Endothelial cell of umbilical vein (primary cell): ENCODE measurements at regions not wholly inside any gene's neighbourhood (a gene's known extent, or its start where the extent isn't known, plus 50 kb on each side); places are given as distances from the start of the nearest gene placed in this dataset.

Source experiments
- BruUV-seq: library from RNA; stranded (reverse); fragments of 400-500 nt; replicated peaks from 2 replicates; lab custom pipeline; 2021; lab: Mats Ljungman, UMichigan
- CTCF ChIA-PET: fragments of 300-600, 350-600 bp; sonication (Branson Sonifier 250); formaldehyde crosslinking; loops from one replicate; lab custom pipeline; 2021; ENCODE audit warnings: antibody characterized with exemption, inconsistent platforms; lab: Charles Lee
- POLR2A ChIA-PET: fragments of 300-600, 350-600 bp; sonication (Branson Sonifier 250); formaldehyde crosslinking; loops from one replicate; lab custom pipeline; 2021; ENCODE audit warnings: antibody characterized with exemption, inconsistent platforms; lab: Charles Lee
- DNase-seq: peaks from one replicate; pipeline ENCODE4 v3.0.0-alpha.2; 2011; ENCODE audit warnings: low read depth, low spot score
- FAIRE-seq: peaks from 2 replicates; lab custom pipeline; 2011; peaks lifted over from hg19 to GRCh38; lab: Jason Lieb, UNC
- H2AFZ ChIP-seq: 2 replicates; pipeline ENCODE4 v1.6.0; 2012; ENCODE audit warnings: low read depth, low read length, control low read depth, inconsistent platforms
- H3K27ac ChIP-seq: 2 replicates; pipeline ENCODE4 v1.5.1; 2011; ENCODE audit warnings: low read depth, mild to moderate bottlenecking, control low read depth, low read length, moderate library complexity; ENCODE audit not compliant: insufficient read depth
- H3K27me3 ChIP-seq, 2 experiments: 2 replicates each; pipeline versions ENCODE4 v1.6.0 to v1.6.1; 2011; ENCODE audit warnings: low read length in 2 of 2, mixed read lengths in 1 of 2; ENCODE audit not compliant: control insufficient read depth in 2 of 2, insufficient read depth in 2 of 2
- H3K36me3 ChIP-seq, 2 experiments: 2 replicates in 1 of 2; 3 replicates in 1 of 2; pipeline ENCODE4 v1.5.1; 2011; ENCODE audit warnings: low read length in 2 of 2, mild to moderate bottlenecking in 1 of 2, moderate library complexity in 1 of 2; ENCODE audit not compliant: control insufficient read depth in 2 of 2, insufficient read depth in 2 of 2; ENCODE audit errors: extremely low read depth in 1 of 2
- H3K4me1 ChIP-seq: 3 replicates; pipeline ENCODE4 v1.5.1; 2011; ENCODE audit warnings: mild to moderate bottlenecking, low read length; ENCODE audit not compliant: control insufficient read depth, insufficient read depth; ENCODE audit errors: extremely low read depth
- H3K4me2 ChIP-seq: 2 replicates; pipeline ENCODE4 v1.6.1; 2011; ENCODE audit warnings: low read length, control low read depth, mixed read lengths; ENCODE audit not compliant: insufficient read depth
- H3K4me3 ChIP-seq, 3 experiments: fragments of 200-600 bp in 1 of 3; sonication (generic), shearing (Covaris generic) in 1 of 3; replicated peaks in 1 of 3; 2 replicates each; pipeline ENCODE4 v1.5.1; 2011 to 2016; ENCODE audit warnings: control low read depth in 3 of 3, low read length in 3 of 3, mild to moderate bottlenecking in 2 of 3, inconsistent platforms in 1 of 3, low read depth in 1 of 3, moderate library complexity in 1 of 3; ENCODE audit not compliant: insufficient read depth in 1 of 3
- H3K79me2 ChIP-seq: 2 replicates; pipeline ENCODE4 v1.6.0; 2012; ENCODE audit warnings: low read length, inconsistent platforms; ENCODE audit not compliant: control insufficient read depth, insufficient read depth
- H3K9ac ChIP-seq: replicated peaks from 2 replicates; pipeline ENCODE3; 2011; ENCODE audit warnings: low read length, control low read depth; ENCODE audit not compliant: insufficient read depth; ENCODE audit errors: extremely low read depth
- H3K9me1 ChIP-seq: replicated peaks from 3 replicates; pipeline ENCODE4 v1.6.0; 2011; ENCODE audit warnings: mild to moderate bottlenecking, low read length; ENCODE audit not compliant: control insufficient read depth, insufficient read depth; ENCODE audit errors: extremely low read depth
- H3K9me3 ChIP-seq: replicated peaks from 2 replicates; pipeline ENCODE4 v1.5.1; 2012; ENCODE audit warnings: low read length, inconsistent platforms; ENCODE audit not compliant: control insufficient read depth, insufficient read depth
- H4K20me1 ChIP-seq: replicated peaks from 2 replicates; pipeline ENCODE3; 2011; ENCODE audit warnings: mild to moderate bottlenecking, low read length; ENCODE audit not compliant: control insufficient read depth, insufficient read depth; ENCODE audit errors: extremely low read depth
- CTCF ChIP-seq, 2 donors: IDR thresholded peaks; 1 replicate in 1 of 2; 2 replicates in 1 of 2; pipeline ENCODE4 v1.5.1; 2011; ENCODE audit warnings: low read length in 2 of 2, mild to moderate bottlenecking in 2 of 2, moderate library complexity in 2 of 2, control low read depth in 1 of 2, inconsistent platforms in 1 of 2, low read depth in 1 of 2; ENCODE audit not compliant: insufficient read depth in 1 of 2; ENCODE audit errors: extremely low read depth in 1 of 2
- EZH2 ChIP-seq: IDR thresholded peaks from 2 replicates; pipeline ENCODE4 v1.6.1; 2012; ENCODE audit warnings: borderline replicate concordance, low read depth, mild to moderate bottlenecking, moderate library complexity, low read length, inconsistent platforms; ENCODE audit not compliant: severe bottlenecking
- FOS ChIP-seq: IDR thresholded peaks from 2 replicates; pipeline ENCODE4 v1.6.1; 2011; ENCODE audit warnings: mild to moderate bottlenecking, low read length, moderate library complexity, borderline replicate concordance; ENCODE audit not compliant: insufficient read depth
- GATA2 ChIP-seq: IDR thresholded peaks from 2 replicates; pipeline ENCODE4 v1.7.0; 2011; ENCODE audit warnings: low read depth, mild to moderate bottlenecking, moderate library complexity, mixed read lengths, low read length; ENCODE audit not compliant: insufficient read length, insufficient read depth
- JUN ChIP-seq: IDR thresholded peaks from 2 replicates; pipeline ENCODE4 v1.6.1; 2011; ENCODE audit warnings: borderline replicate concordance, low read depth; ENCODE audit not compliant: insufficient read length, insufficient read depth
- MAX ChIP-seq: IDR thresholded peaks from 2 replicates; pipeline ENCODE4 v1.6.1; 2011; ENCODE audit not compliant: insufficient read depth, insufficient read length
- MYC ChIP-seq: IDR thresholded peaks from one replicate; pipeline ENCODE4 v1.6.1; 2011; ENCODE audit warnings: mild to moderate bottlenecking, low read depth, low read length
- POLR2A ChIP-seq: IDR thresholded peaks from 2 replicates; pipeline ENCODE4 v1.6.1; 2012; ENCODE audit warnings: low read depth, mild to moderate bottlenecking, control low read depth, low read length
- POLR2AphosphoS5 ChIP-seq: IDR thresholded peaks from 2 replicates; pipeline ENCODE4 v1.6.1; 2012; ENCODE audit warnings: low read depth, mild to moderate bottlenecking, control low read depth, low read length, moderate library complexity; ENCODE audit not compliant: insufficient read depth
- dilution Hi-C: fragments of 300-500 bp; cut with MboI; formaldehyde crosslinking; loops from one replicate; pipeline ENCODE4 v1.15.0; 2019; ENCODE audit warnings: low sequenced_read_pairs; ENCODE audit not compliant: extremely low pct_ligation_motif_present
- intact Hi-C: fragments of 100-400 bp; cut with micrococcal nuclease; formaldehyde crosslinking; loops from one replicate; pipeline ENCODE4 v1.10.0; 2022

GRCh38 chr6:11831653-11832052 is 53.0 kb upstream of the ADTRP start:
- Histone ChIP-seq H3K9me3 (no peaks in the 10 kb centered on the region), H3K9ac (no peak overlapping the region), H2AFZ (no peak overlapping the region), H3K27ac (no peak overlapping the region), H4K20me1 (no peaks in the 10 kb centered on the region), H3K4me2 (no peak overlapping the region), H3K4me1 (no peaks in the 10 kb centered on the region), H3K79me2 (no peaks in the 10 kb centered on the region), H3K27me3 (peaks cover 2 to 8% of the 10 kb centered on the region in 2 experiments), H3K36me3 (no peaks in the 10 kb centered on the region), H3K9me1 (no peaks in the 10 kb centered on the region), H3K4me3 (no peak overlapping the region)
- DNase-seq, result no peak
- TF ChIP-seq MYC (no peak), MAX (no peak), EZH2 (no peak), FOS (no peak), POLR2A (no peak), GATA2 (no peak), JUN (no peak), CTCF (IDR thresholded peaks at IDR 0.05; ENCODE audit: extremely low read depth in 1 of 2, insufficient read depth in 1 of 2, low read depth in 1 of 2, low read length in 2 of 2) (no peak), POLR2AphosphoS5 (no peak)
- FAIRE-seq, result no peak
- ChIA-PET CTCF (no interaction called here), POLR2A (no interaction called here)
- intact Hi-C loops, result no loop called here
- no TSS peak for BruUV-seq
- dilution Hi-C loops, result no loop called here
